ENCODE measurements at regions not wholly inside any gene's neighbourhood (a gene's known extent, or its start where the extent isn't known, plus 50 kb on each side); places are given as distances from the start of the nearest gene placed in this dataset.

GRCh38 chr9:81430727-81431126 is 258.6 kb downstream of the TLE1 start:
- TF ChIP-seq USF2 (IDR thresholded peaks at IDR 0.05; ENCODE audit: low read length) (no peak), SRF (IDR thresholded peaks at IDR 0.05; ENCODE audit: low read depth, low read length) (no peak), SP4 (IDR thresholded peaks at IDR 0.05; ENCODE audit: low read length) (no peak), RNF2 (IDR thresholded peaks at IDR 0.05; ENCODE audit: borderline replicate concordance, low read depth, low read length, missing control alignments, poor library complexity, severe bottlenecking) (no peak)
- ChIA-PET CTCF (ENCODE audit: partially characterized antibody) (no interaction called here), POLR2A (ENCODE audit: partially characterized antibody) (no interaction called here)
- Histone ChIP-seq H3K23me2 (ENCODE audit: low read depth, low read length) (no peaks in the 10 kb centered on the region), H2AFZ (ENCODE audit: low read length) (no peak overlapping the region), H2BK15ac (ENCODE audit: low read length) (no peak overlapping the region), H2BK5ac (ENCODE audit: low read depth, low read length) (no peak overlapping the region), H3K9me3 (ENCODE audit: insufficient read depth in 2 of 2, low read depth in 1 of 2, low read length in 1 of 2) (peaks cover 24 to 27% of the 10 kb centered on the region in 2 experiments), H4K91ac (replicated peaks; ENCODE audit: insufficient read length, low read length) (no peak overlapping the region), H3K4me1 (replicated peaks in 1 of 4; ENCODE audit: control insufficient read depth in 3 of 4, insufficient read depth in 4 of 4, low read length in 3 of 4) (no peaks in the 10 kb centered on the region), H2BK120ac (replicated peaks; ENCODE audit: low read depth, low read length) (no peak overlapping the region), H3K14ac (ENCODE audit: insufficient read length) (no peak overlapping the region), H4K5ac (ENCODE audit: insufficient read length, low read depth, low read length) (no peak overlapping the region), H3K79me2 (ENCODE audit: control insufficient read depth in 1 of 2, insufficient read depth in 2 of 2, low read length in 2 of 2) (no peaks in the 10 kb centered on the region), H4K8ac (ENCODE audit: extremely low read depth, insufficient read depth, low read length) (no peak overlapping the region), H3K4me2 (ENCODE audit: insufficient read depth in 1 of 2, low read depth in 2 of 2, low read length in 2 of 2) (no peak overlapping the region), H3K4ac (replicated peaks; ENCODE audit: insufficient read length, low read depth, low read length) (no peak overlapping the region), H3K23ac (ENCODE audit: insufficient read length) (no peak overlapping the region), H3K18ac (ENCODE audit: extremely low read depth, low read length) (no peak overlapping the region), H3K9ac (replicated peaks in 1 of 4; ENCODE audit: extremely low read depth in 1 of 4, low read depth in 3 of 4, low read length in 3 of 4) (no peak overlapping the region), H3K56ac (replicated peaks; ENCODE audit: insufficient read length, low read depth, low read length) (no peak overlapping the region), H3K36me3 (ENCODE audit: control insufficient read depth in 2 of 4, insufficient read depth in 4 of 4, low read length in 3 of 4) (peaks cover 0 to 3% (median 0%) of the 10 kb centered on the region in 4 experiments; a peak in 1 of 8 replicates), H2AK5ac (ENCODE audit: low read depth, low read length) (no peak overlapping the region), H2BK12ac (ENCODE audit: low read depth, low read length) (no peak overlapping the region), H3K27me3 (replicated peaks in 1 of 4; ENCODE audit: control insufficient read depth in 3 of 4, extremely low read depth in 1 of 4, insufficient read depth in 3 of 4, low read length in 3 of 4) (no peaks in the 10 kb centered on the region), H3K79me1 (ENCODE audit: low read depth, low read length) (no peaks in the 10 kb centered on the region), H4K20me1 (replicated peaks in 1 of 2; ENCODE audit: control insufficient read depth in 1 of 2, insufficient read depth in 2 of 2, low read length in 2 of 2) (no peaks in the 10 kb centered on the region), H3K4me3 (ENCODE audit: extremely low read depth in 1 of 4, insufficient read depth in 2 of 4, low read depth in 3 of 4, low read length in 4 of 4) (no peak overlapping the region), H3K27ac (ENCODE audit: low read depth, low read length) (no peak overlapping the region), H2BK20ac (ENCODE audit: low read length) (no peak overlapping the region)
- no peak for DNase-seq (ENCODE audit: low read depth in 1 of 2, low spot score in 2 of 2)
- 88% methylated on average over 1 of the region's 1 CpG; no CpG with 5 or more reads in 1 of the 2 experiments for WGBS, 2 experiments (ENCODE audit: extremely low coverage in 1 of 2, insufficient coverage in 1 of 2, insufficient read length in 1 of 2, insufficient replicate concordance in 2 of 2, low coverage in 1 of 2, low lambda C conversion rate in 2 of 2, missing lambda C conversion rate in 1 of 2)
- FAIRE-seq: no peak
